NCI-H748 (cell line): ENCODE measurements at regions not wholly inside any gene's neighbourhood (a gene's known extent, or its start where the extent isn't known, plus 50 kb on each side); places are given as distances from the start of the nearest gene placed in this dataset.

Source experiments
- DNase-seq: peaks from one replicate; lab custom pipeline; 2025; ENCODE audit not compliant: unreplicated experiment; lab: John Stamatoyannopoulos, UW

- DNase-seq = no peak
These were observed 266.5 kb upstream of the KLF4 start for GRCh38 chr9:107756091-107756490.

- DNase-seq = no peak
These were observed 265.7 kb upstream of the KLF4 start for GRCh38 chr9:107755246-107755645.

- no peak for DNase-seq
These were observed 262.1 kb upstream of the KLF4 start for GRCh38 chr9:107751567-107752210.

GRCh38 chr9:107750741-107751566, 261.4 kb upstream of the KLF4 start:
- DNase-seq = no peak

- DNase-seq = peak; percentile 96
These were observed 260.3 kb upstream of the KLF4 start for GRCh38 chr9:107749787-107750444.

GRCh38 chr9:107744873-107745272, 255.3 kb upstream of the KLF4 start:
- DNase-seq = no peak

GRCh38 chr9:107742531-107743309, 253.2 kb upstream of the KLF4 start:
- no peak for DNase-seq

GRCh38 chr9:107740088-107740980, 250.8 kb upstream of the KLF4 start:
- DNase-seq = no peak

- DNase-seq = no peak
These were observed 250.1 kb upstream of the KLF4 start for GRCh38 chr9:107739601-107740082.

GRCh38 chr9:107738789-107739188, 249.2 kb upstream of the KLF4 start:
- no peak for DNase-seq

- DNase-seq = peak; percentile 52
These were observed 248.6 kb upstream of the KLF4 start for GRCh38 chr9:107737987-107738743.

GRCh38 chr9:107737610-107737986, 248.0 kb upstream of the KLF4 start:
- DNase-seq = no peak

GRCh38 chr9:107735821-107736220, 246.3 kb upstream of the KLF4 start:
- no peak for DNase-seq

GRCh38 chr9:107734256-107735013, 244.9 kb upstream of the KLF4 start:
- DNase-seq = no peak

- no peak for DNase-seq
These were observed 243.9 kb upstream of the KLF4 start for GRCh38 chr9:107733523-107733894.

GRCh38 chr9:107732781-107733522, 243.4 kb upstream of the KLF4 start:
- no peak for DNase-seq

GRCh38 chr9:107731115-107731762, 241.7 kb upstream of the KLF4 start:
- no peak for DNase-seq

GRCh38 chr9:107730666-107731065, 241.1 kb upstream of the KLF4 start:
- no peak for DNase-seq
